ENCODE measurements at regions not wholly inside any gene's neighbourhood (a gene's known extent, or its start where the extent isn't known, plus 50 kb on each side); places are given as distances from the start of the nearest gene placed in this dataset.

- no peak for TF ChIP-seq CTCF (IDR thresholded peaks at IDR 0.05)
- no peaks in the 10 kb centered on the region for H3K4me1 ChIP-seq
- ATAC-seq = no peak
- no peaks in the 10 kb centered on the region for H3K27me3 ChIP-seq
- intact Hi-C loops (cut with DNase I) = no loop called here
- H3K4me3 ChIP-seq = no peak overlapping the region
- no peaks in the 10 kb centered on the region for H3K9me3 ChIP-seq
- DNase-seq = no peak
- no peaks in the 10 kb centered on the region for H3K36me3 ChIP-seq
- H3K27ac ChIP-seq = no peak overlapping the region
Measured at GRCh38 chr2:9763356-9764152, 79.7 kb upstream of the TAF1B start.

- H3K9me3 ChIP-seq = no peaks in the 10 kb centered on the region
- intact Hi-C loops (cut with DNase I) = no loop called here
- no peaks in the 10 kb centered on the region for H3K4me1 ChIP-seq
- TF ChIP-seq CTCF (IDR thresholded peaks at IDR 0.05) = no peak
- H3K36me3 ChIP-seq = no peaks in the 10 kb centered on the region
- no peaks in the 10 kb centered on the region for H3K27me3 ChIP-seq
- no peak overlapping the region for H3K4me3 ChIP-seq
- no peak for DNase-seq
- ATAC-seq = peak; percentile 33
- H3K27ac ChIP-seq = no peak overlapping the region
Measured at GRCh38 chr2:9764153-9764778, 79.0 kb upstream of the TAF1B start.

GRCh38 chr2:9765611-9766531 lies 77.4 kb upstream of the TAF1B start:
- Histone ChIP-seq H3K27ac (no peak overlapping the region), H3K9me3 (no peaks in the 10 kb centered on the region), H3K4me3 (no peak overlapping the region), H3K4me1 (peaks cover 8% of the 10 kb centered on the region), H3K36me3 (no peaks in the 10 kb centered on the region), H3K27me3 (no peaks in the 10 kb centered on the region)
- no peak for ATAC-seq
- TF ChIP-seq CTCF (IDR thresholded peaks at IDR 0.05) = no peak
- DNase-seq = peak; percentile 55
- intact Hi-C loops (cut with DNase I) = no loop called here

- Histone ChIP-seq H3K36me3 (no peaks in the 10 kb centered on the region), H3K9me3 (no peaks in the 10 kb centered on the region), H3K4me1 (peaks cover 18% of the 10 kb centered on the region), H3K4me3 (no peak overlapping the region), H3K27me3 (no peaks in the 10 kb centered on the region), H3K27ac (no peak overlapping the region)
- intact Hi-C loops (cut with DNase I) = no loop called here
- no peak for TF ChIP-seq CTCF (IDR thresholded peaks at IDR 0.05)
- ATAC-seq = no peak
- no peak for DNase-seq
Measured at GRCh38 chr2:9767656-9768281, 75.5 kb upstream of the TAF1B start.

GRCh38 chr2:9768388-9768787 lies 74.9 kb upstream of the TAF1B start:
- TF ChIP-seq CTCF (IDR thresholded peaks at IDR 0.05) = no peak
- Histone ChIP-seq H3K27me3 (no peaks in the 10 kb centered on the region), H3K27ac (no peak overlapping the region), H3K36me3 (no peaks in the 10 kb centered on the region), H3K4me1 (peaks cover 18% of the 10 kb centered on the region), H3K4me3 (no peak overlapping the region), H3K9me3 (no peaks in the 10 kb centered on the region)
- no peak for DNase-seq
- no peak for ATAC-seq
- intact Hi-C loops (cut with DNase I) = no loop called here

All from upper lobe of right lung (tissue), 1 donor.